ENCODE measurements at regions not wholly inside any gene's neighbourhood (a gene's known extent, or its start where the extent isn't known, plus 50 kb on each side); places are given as distances from the start of the nearest gene placed in this dataset.

GRCh38 chr4:34183926-34184325 is 2060.4 kb downstream of the ARAP2 start:
- no peak for DNase-seq (ENCODE audit: low read depth)

GRCh38 chr4:34187056-34187455 is 2057.3 kb downstream of the ARAP2 start:
- DNase-seq (ENCODE audit: low read depth) = no peak

GRCh38 chr4:34191443-34191842 is 2052.9 kb downstream of the ARAP2 start:
- DNase-seq (ENCODE audit: low read depth) = no peak

GRCh38 chr4:34193451-34194154 is 2050.7 kb downstream of the ARAP2 start:
- no peak for DNase-seq (ENCODE audit: low read depth)

GRCh38 chr4:34194585-34194984 is 2049.7 kb downstream of the ARAP2 start:
- DNase-seq (ENCODE audit: low read depth) = no peak

GRCh38 chr4:34196375-34196774 is 2047.9 kb downstream of the ARAP2 start:
- no peak for DNase-seq (ENCODE audit: low read depth)

- no peak for DNase-seq (ENCODE audit: low read depth)
Measured at GRCh38 chr4:34198966-34199365, 2045.3 kb downstream of the ARAP2 start.

- DNase-seq (ENCODE audit: low read depth) = no peak
Measured at GRCh38 chr4:34200535-34200934, 2043.8 kb downstream of the ARAP2 start.

GRCh38 chr4:34202154-34202553 is 2042.2 kb downstream of the ARAP2 start:
- DNase-seq (ENCODE audit: low read depth) = no peak

- DNase-seq (ENCODE audit: low read depth) = no peak
Measured at GRCh38 chr4:34220601-34221000, 2023.7 kb downstream of the ARAP2 start.

- no peak for DNase-seq (ENCODE audit: low read depth)
Measured at GRCh38 chr4:34221986-34222385, 2022.3 kb downstream of the ARAP2 start.

- no peak for DNase-seq (ENCODE audit: low read depth)
Measured at GRCh38 chr4:34236118-34236517, 2008.2 kb downstream of the ARAP2 start.

GRCh38 chr4:34245276-34245675 is 1999.0 kb downstream of the ARAP2 start:
- no peak for DNase-seq (ENCODE audit: low read depth)

- DNase-seq (ENCODE audit: low read depth) = peak; percentile 31
Measured at GRCh38 chr4:34250562-34250961, 1993.8 kb downstream of the ARAP2 start.

GRCh38 chr4:34253239-34253638 is 1991.1 kb downstream of the ARAP2 start:
- DNase-seq (ENCODE audit: low read depth) = no peak

GRCh38 chr4:34258176-34258575 is 1986.1 kb downstream of the ARAP2 start:
- no peak for DNase-seq (ENCODE audit: low read depth)

GRCh38 chr4:34261799-34262314 is 1982.5 kb downstream of the ARAP2 start:
- DNase-seq (ENCODE audit: low read depth) = no peak

- DNase-seq (ENCODE audit: low read depth) = no peak
Measured at GRCh38 chr4:34269613-34270012, 1974.7 kb downstream of the ARAP2 start.

GRCh38 chr4:34271479-34272355 is 1972.6 kb downstream of the ARAP2 start:
- DNase-seq (ENCODE audit: low read depth) = no peak

- no peak for DNase-seq (ENCODE audit: low read depth)
Measured at GRCh38 chr4:34279011-34279410, 1965.3 kb downstream of the ARAP2 start.

GRCh38 chr4:34280131-34280530 is 1964.2 kb downstream of the ARAP2 start:
- no peak for DNase-seq (ENCODE audit: low read depth)

- no peak for DNase-seq (ENCODE audit: low read depth)
Measured at GRCh38 chr4:34281826-34282225, 1962.5 kb downstream of the ARAP2 start.

- no peak for DNase-seq (ENCODE audit: low read depth)
Measured at GRCh38 chr4:34289489-34289888, 1954.8 kb downstream of the ARAP2 start.
